CD14-positive monocyte (primary cell): ENCODE measurements at regions not wholly inside any gene's neighbourhood (a gene's known extent, or its start where the extent isn't known, plus 50 kb on each side); places are given as distances from the start of the nearest gene placed in this dataset.

Source experiments
- DNase-seq, 3 donors: peaks; one replicate each; pipeline ENCODE4 v3.0.0-alpha.2; 2011 to 2022
- H2AFZ ChIP-seq: 2 replicates; pipeline ENCODE4 v1.6.0; 2012; ENCODE audit warnings: mild to moderate bottlenecking, low read depth, low read length, inconsistent platforms; ENCODE audit not compliant: insufficient read depth, poor library complexity, severe bottlenecking
- H3K27ac ChIP-seq, 2 donors: 1 replicate in 1 of 2; 2 replicates in 1 of 2; pipeline ENCODE4 v1.5.1; 2012 to 2013; ENCODE audit warnings: low read length in 2 of 2, control low read depth in 1 of 2, inconsistent platforms in 1 of 2, low read depth in 1 of 2, mild to moderate bottlenecking in 1 of 2
- H3K27me3 ChIP-seq, 2 donors: one replicate each; pipeline versions ENCODE4 v1.6.0 to v1.6.1; 2011 to 2013; ENCODE audit warnings: low read length in 2 of 2; ENCODE audit not compliant: control insufficient read depth in 2 of 2, insufficient read depth in 2 of 2
- H3K36me3 ChIP-seq, 2 donors: replicated peaks in 1 of 2; 1 replicate in 1 of 2; 2 replicates in 1 of 2; pipeline versions ENCODE4 v1.5.1 to v1.6.1; 2012 to 2013; ENCODE audit warnings: low read length in 2 of 2, control low read depth in 1 of 2, inconsistent platforms in 1 of 2, mild to moderate bottlenecking in 1 of 2; ENCODE audit not compliant: insufficient read depth in 2 of 2, control insufficient read depth in 1 of 2
- H3K4me1 ChIP-seq, 2 donors: 1 replicate in 1 of 2; 2 replicates in 1 of 2; pipeline versions ENCODE4 v1.5.1 to v1.6.1; 2012 to 2013; ENCODE audit warnings: low read length in 2 of 2, control low read depth in 1 of 2, inconsistent platforms in 1 of 2, mild to moderate bottlenecking in 1 of 2, moderate library complexity in 1 of 2; ENCODE audit not compliant: insufficient read depth in 2 of 2, control insufficient read depth in 1 of 2
- H3K4me2 ChIP-seq: replicated peaks from 2 replicates; pipeline ENCODE3; 2012; ENCODE audit warnings: low read length, moderate library complexity, mild to moderate bottlenecking; ENCODE audit not compliant: poor library complexity, severe bottlenecking; ENCODE audit errors: extremely low read depth
- H3K4me3 ChIP-seq, 3 experiments: fragments of 200-600 bp in 1 of 3; sonication (generic) in 1 of 3; replicated peaks in 1 of 3; 1 replicate in 2 of 3; 2 replicates in 1 of 3; pipeline ENCODE4 v1.5.1; 2011 to 2013; ENCODE audit warnings: low read length in 3 of 3, mild to moderate bottlenecking in 3 of 3, control low read depth in 2 of 3, low read depth in 2 of 3, inconsistent platforms in 1 of 3, moderate library complexity in 1 of 3
- H3K79me2 ChIP-seq: 2 replicates; pipeline ENCODE4 v1.6.0; 2012; ENCODE audit warnings: mild to moderate bottlenecking, control low read depth, inconsistent platforms, low read length, moderate library complexity; ENCODE audit not compliant: insufficient read depth
- H3K9ac ChIP-seq: 2 replicates; pipeline ENCODE4 v1.6.0; 2017; ENCODE audit warnings: low read length, mild to moderate bottlenecking; ENCODE audit not compliant: insufficient read depth, poor library complexity, severe bottlenecking
- H3K9me3 ChIP-seq, 2 donors: replicated peaks in 1 of 2; 1 replicate in 1 of 2; 2 replicates in 1 of 2; pipeline versions ENCODE4 v1.5.1 to v1.6.1; 2012 to 2013; ENCODE audit warnings: low read length in 2 of 2, control low read depth in 1 of 2; ENCODE audit not compliant: control insufficient read depth in 1 of 2, insufficient read depth in 1 of 2
- H4K20me1 ChIP-seq: 2 replicates; pipeline ENCODE4 v1.6.0; 2012; ENCODE audit warnings: mild to moderate bottlenecking, low read length, control low read depth, moderate library complexity; ENCODE audit not compliant: insufficient read depth
- H3K27ac Mint-ChIP-seq, 7 donors: one replicate each; pipeline ENCODE4 v1.8.0; 2020; ENCODE audit warnings: mild to moderate bottlenecking in 7 of 7, mixed read lengths in 7 of 7, moderate library complexity in 6 of 7, inconsistent platforms in 2 of 7
- H3K27me3 Mint-ChIP-seq, 3 donors: one replicate each; pipeline ENCODE4 v1.8.0; 2021 to 2022; ENCODE audit warnings: low read depth in 3 of 3, mild to moderate bottlenecking in 3 of 3, mixed read lengths in 3 of 3, moderate library complexity in 3 of 3, inconsistent platforms in 1 of 3
- H3K36me3 Mint-ChIP-seq, 2 donors: one replicate each; pipeline ENCODE4 v1.8.0; 2020; ENCODE audit warnings: mixed read lengths in 2 of 2, inconsistent platforms in 1 of 2, mild to moderate bottlenecking in 1 of 2
- H3K4me1 Mint-ChIP-seq: one replicate; pipeline ENCODE4 v1.8.0; 2020; ENCODE audit warnings: mild to moderate bottlenecking, mixed read lengths
- H3K4me3 Mint-ChIP-seq, 2 donors: one replicate each; pipeline ENCODE4 v1.8.0; 2020; ENCODE audit warnings: mild to moderate bottlenecking in 2 of 2, mixed read lengths in 2 of 2, moderate library complexity in 1 of 2
- H3K9me3 Mint-ChIP-seq, 7 donors: one replicate each; pipeline ENCODE4 v1.8.0; 2020 to 2022; ENCODE audit warnings: mixed read lengths in 7 of 7, mild to moderate bottlenecking in 6 of 7, moderate library complexity in 6 of 7, inconsistent platforms in 2 of 7
- WGBS: methylation state at CpG from one replicate; pipeline ENCODE4 v1.1.5; 2013; ENCODE audit warnings: missing lambda C conversion rate; ENCODE audit not compliant: insufficient coverage; 5-methylcytosine and 5-hydroxymethylcytosine counted together
- intact Hi-C, 2 donors: fragments of 100-400 bp; cut with micrococcal nuclease; formaldehyde crosslinking; loops; one replicate each; pipeline versions ENCODE4 v1.15.0 to v1.15.1; 2023
- TF ChIP-seq, protein P1 (sequence below): fragments of 200-600 bp; IDR thresholded peaks from one replicate; pipeline ENCODE4 v1.8.0; 2022; ENCODE audit warnings: antibody characterized with exemption, mild to moderate bottlenecking

DNA sequence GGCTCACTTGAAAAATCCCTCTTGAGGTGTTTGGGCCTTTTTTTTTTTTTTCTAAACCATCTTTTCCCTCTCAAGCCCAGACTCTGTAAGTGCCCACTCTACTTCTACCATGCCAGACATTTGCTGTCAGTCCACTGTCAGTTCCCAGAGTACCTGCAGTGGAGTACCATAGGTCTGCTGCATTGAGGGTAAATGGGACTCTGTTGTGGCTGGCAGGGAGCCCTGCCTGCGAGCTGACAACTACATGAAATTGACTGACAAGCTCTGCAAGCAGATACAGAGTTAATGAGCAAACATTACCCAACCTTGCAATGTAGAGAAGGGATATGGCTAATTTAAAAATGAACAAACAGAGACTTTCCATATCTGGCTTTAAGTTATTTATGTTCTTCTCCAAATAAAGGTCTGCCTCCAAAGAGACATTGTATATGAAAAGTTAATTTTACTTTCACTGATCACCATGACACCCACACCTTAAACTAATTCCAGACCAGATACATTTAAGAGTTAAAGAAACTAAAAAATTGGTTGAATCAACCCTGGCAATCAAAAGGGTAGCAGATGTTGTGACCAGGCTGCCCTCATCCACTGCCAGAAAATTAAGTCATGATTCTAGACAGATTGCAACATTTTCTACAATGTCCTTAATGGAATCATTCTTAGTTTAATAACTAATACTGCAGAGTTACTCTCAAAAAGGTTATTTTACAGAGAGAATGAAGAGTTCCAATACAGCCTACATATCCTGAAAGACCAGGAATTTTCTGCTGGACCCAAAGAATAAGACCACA is 100.4 kb upstream of the PAM start:
- intact Hi-C loops, result no loop called here
- WGBS, result no CpG with 5 or more reads among the region's 1 CpG
- Histone ChIP-seq H3K4me2 (no peak overlapping the region), H3K9me3 (no peaks in the 10 kb centered on the region), H3K4me1 (no peaks in the 10 kb centered on the region), H3K9ac (no peak overlapping the region), H4K20me1 (no peaks in the 10 kb centered on the region), H3K36me3 (no peaks in the 10 kb centered on the region), H3K27me3 (no peaks in the 10 kb centered on the region), H3K79me2 (no peaks in the 10 kb centered on the region), H2AFZ (no peak overlapping the region), H3K4me3 (no peak overlapping the region), H3K27ac (no peak overlapping the region)
- Mint-ChIP-seq H3K9me3 (peaks cover 0 to 4% (median 0%) of the 10 kb centered on the region in 7 donors), H3K4me3 (no peak overlapping the region), H3K27ac (no peak overlapping the region), H3K4me1 (no peaks in the 10 kb centered on the region), H3K27me3 (no peaks in the 10 kb centered on the region), H3K36me3 (no peaks in the 10 kb centered on the region)
- TF ChIP-seq, protein P1, sequence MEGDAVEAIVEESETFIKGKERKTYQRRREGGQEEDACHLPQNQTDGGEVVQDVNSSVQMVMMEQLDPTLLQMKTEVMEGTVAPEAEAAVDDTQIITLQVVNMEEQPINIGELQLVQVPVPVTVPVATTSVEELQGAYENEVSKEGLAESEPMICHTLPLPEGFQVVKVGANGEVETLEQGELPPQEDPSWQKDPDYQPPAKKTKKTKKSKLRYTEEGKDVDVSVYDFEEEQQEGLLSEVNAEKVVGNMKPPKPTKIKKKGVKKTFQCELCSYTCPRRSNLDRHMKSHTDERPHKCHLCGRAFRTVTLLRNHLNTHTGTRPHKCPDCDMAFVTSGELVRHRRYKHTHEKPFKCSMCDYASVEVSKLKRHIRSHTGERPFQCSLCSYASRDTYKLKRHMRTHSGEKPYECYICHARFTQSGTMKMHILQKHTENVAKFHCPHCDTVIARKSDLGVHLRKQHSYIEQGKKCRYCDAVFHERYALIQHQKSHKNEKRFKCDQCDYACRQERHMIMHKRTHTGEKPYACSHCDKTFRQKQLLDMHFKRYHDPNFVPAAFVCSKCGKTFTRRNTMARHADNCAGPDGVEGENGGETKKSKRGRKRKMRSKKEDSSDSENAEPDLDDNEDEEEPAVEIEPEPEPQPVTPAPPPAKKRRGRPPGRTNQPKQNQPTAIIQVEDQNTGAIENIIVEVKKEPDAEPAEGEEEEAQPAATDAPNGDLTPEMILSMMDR, result no peak
- DNase-seq, result no peak

DNA sequence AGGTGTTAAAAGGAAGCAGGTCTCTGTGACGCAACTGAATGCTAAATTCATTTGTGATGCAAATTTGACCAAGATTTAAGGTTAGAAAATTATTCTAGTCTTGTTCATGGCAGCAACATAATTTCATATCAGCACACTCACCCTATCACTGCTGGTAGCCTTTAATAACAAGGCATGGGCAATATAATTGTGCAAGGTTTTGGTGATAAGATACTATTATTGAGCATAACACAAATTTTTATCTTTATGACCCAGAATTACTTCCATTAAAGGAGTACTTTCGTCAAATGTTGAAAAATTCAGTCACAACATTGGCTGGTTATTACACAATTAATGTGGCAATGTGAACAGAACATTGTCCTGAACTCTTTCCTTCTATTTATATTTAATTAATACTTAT is 96.0 kb upstream of the PAM start:
- Histone ChIP-seq H3K27ac (no peak overlapping the region), H4K20me1 (no peaks in the 10 kb centered on the region), H3K4me3 (no peak overlapping the region), H3K36me3 (no peaks in the 10 kb centered on the region), H3K27me3 (no peaks in the 10 kb centered on the region), H2AFZ (no peak overlapping the region), H3K79me2 (no peaks in the 10 kb centered on the region), H3K4me1 (no peaks in the 10 kb centered on the region), H3K4me2 (no peak overlapping the region), H3K9me3 (no peaks in the 10 kb centered on the region), H3K9ac (no peak overlapping the region)
- WGBS, result no CpG with 5 or more reads among the region's 2 CpGs
- Mint-ChIP-seq H3K9me3 (peaks cover 0 to 4% (median 0%) of the 10 kb centered on the region in 7 donors), H3K36me3 (no peaks in the 10 kb centered on the region), H3K27me3 (peaks cover 0 to 2% (median 0%) of the 10 kb centered on the region in 3 donors), H3K4me1 (no peaks in the 10 kb centered on the region), H3K27ac (no peak overlapping the region), H3K4me3 (no peak overlapping the region)
- intact Hi-C loops, result no loop called here
- DNase-seq, result no peak
- TF ChIP-seq, protein P1, result no peak
